ENCODE measurements at regions not wholly inside any gene's neighbourhood (a gene's known extent, or its start where the extent isn't known, plus 50 kb on each side); places are given as distances from the start of the nearest gene placed in this dataset.

DNA sequence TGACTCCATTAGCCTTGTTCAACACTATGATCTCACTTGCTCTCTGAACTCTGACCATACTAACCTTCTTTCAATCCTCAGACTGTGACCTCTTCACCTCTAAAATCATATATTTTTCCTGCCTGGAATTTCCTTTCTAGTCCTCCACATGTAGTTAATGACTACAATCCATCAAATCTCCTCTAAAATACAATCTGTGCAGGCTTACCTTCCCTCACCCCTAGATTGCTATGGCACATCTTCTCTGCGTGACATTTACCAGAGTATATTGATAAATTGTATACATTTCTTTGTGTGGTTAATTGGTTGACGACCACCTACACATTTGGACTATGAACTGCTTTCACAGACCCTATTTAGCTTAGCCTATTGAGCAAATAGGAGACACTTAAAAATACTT is 1330.2 kb upstream of the TENM4 start:
- Histone ChIP-seq H3K36me3 (no peaks in the 10 kb centered on the region), H3K27me3 (no peaks in the 10 kb centered on the region), H3K4me3 (no peak overlapping the region), H3K4me1 (no peaks in the 10 kb centered on the region), H3K9me3 (no peaks in the 10 kb centered on the region), H3K27ac (no peak overlapping the region)
- intact Hi-C loops (cut with DNase I; ENCODE audit: low total_unique reads) = no loop called here
- no peak for DNase-seq
- TF ChIP-seq, protein P1, sequence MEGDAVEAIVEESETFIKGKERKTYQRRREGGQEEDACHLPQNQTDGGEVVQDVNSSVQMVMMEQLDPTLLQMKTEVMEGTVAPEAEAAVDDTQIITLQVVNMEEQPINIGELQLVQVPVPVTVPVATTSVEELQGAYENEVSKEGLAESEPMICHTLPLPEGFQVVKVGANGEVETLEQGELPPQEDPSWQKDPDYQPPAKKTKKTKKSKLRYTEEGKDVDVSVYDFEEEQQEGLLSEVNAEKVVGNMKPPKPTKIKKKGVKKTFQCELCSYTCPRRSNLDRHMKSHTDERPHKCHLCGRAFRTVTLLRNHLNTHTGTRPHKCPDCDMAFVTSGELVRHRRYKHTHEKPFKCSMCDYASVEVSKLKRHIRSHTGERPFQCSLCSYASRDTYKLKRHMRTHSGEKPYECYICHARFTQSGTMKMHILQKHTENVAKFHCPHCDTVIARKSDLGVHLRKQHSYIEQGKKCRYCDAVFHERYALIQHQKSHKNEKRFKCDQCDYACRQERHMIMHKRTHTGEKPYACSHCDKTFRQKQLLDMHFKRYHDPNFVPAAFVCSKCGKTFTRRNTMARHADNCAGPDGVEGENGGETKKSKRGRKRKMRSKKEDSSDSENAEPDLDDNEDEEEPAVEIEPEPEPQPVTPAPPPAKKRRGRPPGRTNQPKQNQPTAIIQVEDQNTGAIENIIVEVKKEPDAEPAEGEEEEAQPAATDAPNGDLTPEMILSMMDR (IDR thresholded peaks at IDR 0.05) = no peak

DNA sequence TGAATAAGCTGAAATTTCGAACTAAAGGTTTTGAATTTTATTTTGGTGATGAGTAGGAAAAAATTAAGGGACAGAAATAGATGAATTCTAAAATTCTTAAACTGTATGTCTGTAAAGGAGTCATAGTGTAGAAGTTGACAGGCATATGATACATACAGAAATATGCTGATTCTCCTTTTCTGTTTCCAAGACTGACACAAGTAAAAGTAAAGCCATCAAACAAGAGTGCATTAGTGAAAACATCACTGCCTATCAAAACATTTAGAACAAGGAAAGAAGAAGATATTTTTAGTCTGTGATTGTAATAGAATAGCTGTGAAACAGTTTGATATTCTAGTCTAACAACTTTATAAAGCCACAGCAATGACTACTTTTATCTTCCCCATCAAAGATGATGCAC is 1318.0 kb upstream of the TENM4 start:
- DNase-seq = no peak
- no peaks in the 10 kb centered on the region for H3K4me1 ChIP-seq
- H3K36me3 ChIP-seq = no peaks in the 10 kb centered on the region
- H3K4me3 ChIP-seq = no peak overlapping the region
- H3K9me3 ChIP-seq = no peaks in the 10 kb centered on the region
- H3K27ac ChIP-seq = no peak overlapping the region
- intact Hi-C loops (cut with DNase I; ENCODE audit: low total_unique reads) = no loop called here
- TF ChIP-seq, protein P1 (IDR thresholded peaks at IDR 0.05) = no peak
- H3K27me3 ChIP-seq = no peaks in the 10 kb centered on the region

DNA sequence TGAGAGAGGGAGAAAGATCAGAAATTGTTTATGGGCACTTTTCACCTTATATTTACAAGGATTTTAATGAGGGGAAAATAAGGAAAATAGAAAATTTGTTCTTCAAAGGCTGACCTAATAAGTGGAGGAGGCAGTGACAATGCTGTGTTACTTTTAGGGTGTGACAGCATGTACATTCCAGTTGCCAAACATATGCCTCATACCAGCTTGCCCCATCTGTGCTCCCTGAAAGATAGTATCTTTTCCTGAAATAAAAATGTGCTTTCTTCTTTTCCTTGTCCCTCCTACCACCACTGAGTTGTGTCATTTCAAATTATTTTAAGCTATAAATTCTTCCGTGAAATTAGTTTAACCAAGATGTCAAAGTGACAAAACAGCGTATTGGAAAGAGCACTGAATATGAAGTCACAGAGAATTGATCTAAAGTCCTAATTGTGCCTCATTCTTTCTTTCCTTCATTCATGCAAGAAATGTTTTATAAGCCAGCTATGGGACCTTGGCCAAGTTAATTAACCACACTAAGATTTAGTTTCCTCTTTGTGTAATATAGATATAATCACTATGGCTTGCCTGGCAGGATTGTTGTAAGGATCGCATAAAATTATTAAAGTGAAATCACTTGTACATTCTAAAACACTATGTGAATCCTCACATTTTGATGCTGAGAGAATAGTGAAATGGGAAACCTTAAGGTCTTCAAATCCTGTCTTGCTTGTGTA is 1307.5 kb upstream of the TENM4 start:
- no peak overlapping the region for H3K27ac ChIP-seq
- H3K9me3 ChIP-seq = no peaks in the 10 kb centered on the region
- no peak for DNase-seq
- no peaks in the 10 kb centered on the region for H3K36me3 ChIP-seq
- no peaks in the 10 kb centered on the region for H3K27me3 ChIP-seq
- intact Hi-C loops (cut with DNase I; ENCODE audit: low total_unique reads) = no loop called here
- no peak overlapping the region for H3K4me3 ChIP-seq
- H3K4me1 ChIP-seq = no peaks in the 10 kb centered on the region
- TF ChIP-seq, protein P1 (IDR thresholded peaks at IDR 0.05) = no peak

DNA sequence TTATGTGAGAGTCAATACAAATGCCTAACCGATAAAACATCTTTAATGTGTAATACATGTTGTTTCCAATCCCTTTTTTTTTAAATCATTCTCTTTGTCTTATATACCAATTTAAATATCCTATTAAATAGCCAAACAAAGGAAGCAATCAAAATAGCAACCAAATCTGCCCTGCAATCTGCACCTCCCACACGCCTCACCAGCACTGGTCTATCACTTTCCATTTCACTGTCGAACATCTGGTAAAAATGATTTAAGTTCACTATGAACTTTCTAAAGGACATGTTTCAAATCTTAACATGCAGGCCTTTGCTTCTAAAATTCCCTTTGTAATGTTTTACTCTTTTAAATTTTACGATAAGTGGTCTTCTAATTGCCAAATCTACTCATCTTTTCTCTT is 1305.5 kb upstream of the TENM4 start:
- H3K27ac ChIP-seq = no peak overlapping the region
- DNase-seq = no peak
- H3K27me3 ChIP-seq = no peaks in the 10 kb centered on the region
- H3K4me3 ChIP-seq = no peak overlapping the region
- TF ChIP-seq, protein P1 (IDR thresholded peaks at IDR 0.05) = no peak
- intact Hi-C loops (cut with DNase I; ENCODE audit: low total_unique reads) = no loop called here
- H3K4me1 ChIP-seq = no peaks in the 10 kb centered on the region
- H3K36me3 ChIP-seq = no peaks in the 10 kb centered on the region
- H3K9me3 ChIP-seq = no peaks in the 10 kb centered on the region

DNA sequence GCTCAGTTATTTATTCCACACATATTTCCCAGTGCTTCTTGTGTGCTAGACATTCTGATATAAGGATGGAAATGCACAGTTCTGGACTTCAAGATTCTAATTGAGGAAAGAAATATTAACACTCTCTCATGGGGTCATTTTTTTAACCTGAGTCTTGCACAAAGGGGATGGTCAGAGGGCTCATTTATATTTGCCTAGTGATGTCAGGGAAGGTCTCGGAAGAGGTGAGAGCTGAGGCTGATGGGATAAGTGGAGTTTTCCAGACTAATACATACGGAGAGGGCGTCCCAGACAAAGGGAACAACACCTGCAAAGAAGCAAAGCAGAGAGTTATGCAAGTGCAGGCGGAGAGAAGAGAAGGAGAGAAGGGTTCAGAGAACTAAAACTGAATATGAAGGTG is 1304.6 kb upstream of the TENM4 start:
- Histone ChIP-seq H3K27ac (no peak overlapping the region), H3K27me3 (no peaks in the 10 kb centered on the region), H3K36me3 (no peaks in the 10 kb centered on the region), H3K4me1 (no peaks in the 10 kb centered on the region), H3K4me3 (no peak overlapping the region), H3K9me3 (no peaks in the 10 kb centered on the region)
- intact Hi-C loops (cut with DNase I; ENCODE audit: low total_unique reads) = no loop called here
- DNase-seq = no peak
- TF ChIP-seq, protein P1 (IDR thresholded peaks at IDR 0.05) = no peak

DNA sequence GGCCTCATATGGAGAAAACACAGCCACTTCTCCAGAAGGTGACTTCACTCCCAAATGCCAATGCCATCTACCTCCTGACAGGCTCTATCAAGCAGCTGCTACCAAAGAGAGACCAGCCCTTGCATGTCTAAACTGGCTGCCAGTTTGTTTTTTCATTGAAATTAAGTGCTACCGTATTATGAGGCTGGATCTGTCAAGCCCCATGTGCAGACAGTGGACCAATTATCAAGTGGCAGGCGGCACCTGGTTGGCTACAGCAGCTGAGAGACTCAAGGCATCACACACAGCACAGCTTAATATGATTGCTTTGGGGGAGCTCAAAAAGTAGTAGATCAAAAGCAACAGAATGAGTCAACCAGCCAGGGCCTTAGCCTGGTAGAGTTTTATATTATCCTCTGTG is 1293.0 kb upstream of the TENM4 start:
- Histone ChIP-seq H3K4me1 (no peaks in the 10 kb centered on the region), H3K9me3 (no peaks in the 10 kb centered on the region), H3K36me3 (no peaks in the 10 kb centered on the region), H3K27me3 (no peaks in the 10 kb centered on the region), H3K4me3 (no peak overlapping the region), H3K27ac (no peak overlapping the region)
- intact Hi-C loops (cut with DNase I; ENCODE audit: low total_unique reads) = no loop called here
- TF ChIP-seq, protein P1 (IDR thresholded peaks at IDR 0.05) = no peak
- no peak for DNase-seq

All from tibial artery (tissue), 4 donors.